PC-3 (cell line): ENCODE measurements at regions not wholly inside any gene's neighbourhood (a gene's known extent, or its start where the extent isn't known, plus 50 kb on each side); places are given as distances from the start of the nearest gene placed in this dataset.

Experiments used
- EZH2 ChIP-seq: fragments of 300-600 bp; sonication (generic); IDR thresholded peaks from one replicate; pipeline ENCODE4 v1.6.1; 2017; ENCODE audit warnings: antibody characterized with exemption, mild to moderate bottlenecking, low read length; ENCODE audit not compliant: unreplicated experiment
- EZH2phosphoT487 ChIP-seq: fragments of 300-600 bp; sonication (generic); IDR thresholded peaks from 2 replicates; pipeline ENCODE4 v1.6.1; 2018; ENCODE audit warnings: mild to moderate bottlenecking, antibody characterized with exemption, low read length, borderline replicate concordance
- TF ChIP-seq, protein P1 (sequence below): fragments of 300-600 bp; sonication (generic); conservative IDR thresholded peaks from 2 replicates; pipeline ENCODE4 v1.5.1; 2017; ENCODE audit warnings: antibody characterized with exemption, low read depth, mild to moderate bottlenecking, low read length

GRCh38 chr5:145027286-145027685 is 807.9 kb downstream of the PRELID2 start:
- TF ChIP-seq EZH2 (no peak), EZH2phosphoT487 (no peak)
- TF ChIP-seq, protein P1, sequence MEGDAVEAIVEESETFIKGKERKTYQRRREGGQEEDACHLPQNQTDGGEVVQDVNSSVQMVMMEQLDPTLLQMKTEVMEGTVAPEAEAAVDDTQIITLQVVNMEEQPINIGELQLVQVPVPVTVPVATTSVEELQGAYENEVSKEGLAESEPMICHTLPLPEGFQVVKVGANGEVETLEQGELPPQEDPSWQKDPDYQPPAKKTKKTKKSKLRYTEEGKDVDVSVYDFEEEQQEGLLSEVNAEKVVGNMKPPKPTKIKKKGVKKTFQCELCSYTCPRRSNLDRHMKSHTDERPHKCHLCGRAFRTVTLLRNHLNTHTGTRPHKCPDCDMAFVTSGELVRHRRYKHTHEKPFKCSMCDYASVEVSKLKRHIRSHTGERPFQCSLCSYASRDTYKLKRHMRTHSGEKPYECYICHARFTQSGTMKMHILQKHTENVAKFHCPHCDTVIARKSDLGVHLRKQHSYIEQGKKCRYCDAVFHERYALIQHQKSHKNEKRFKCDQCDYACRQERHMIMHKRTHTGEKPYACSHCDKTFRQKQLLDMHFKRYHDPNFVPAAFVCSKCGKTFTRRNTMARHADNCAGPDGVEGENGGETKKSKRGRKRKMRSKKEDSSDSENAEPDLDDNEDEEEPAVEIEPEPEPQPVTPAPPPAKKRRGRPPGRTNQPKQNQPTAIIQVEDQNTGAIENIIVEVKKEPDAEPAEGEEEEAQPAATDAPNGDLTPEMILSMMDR = no peak
